HG02763 (cell line): ENCODE measurements at regions not wholly inside any gene's neighbourhood (a gene's known extent, or its start where the extent isn't known, plus 50 kb on each side); places are given as distances from the start of the nearest gene placed in this dataset.
"Not testable (repeated sequence)": the region's sequence is repeated elsewhere in the genome, so short reads cannot be mapped to it uniquely, and the experiment has no call there.

ENCODE experiments used
- ATAC-seq: cut with Tn5 transposase; IDR thresholded peaks from one replicate; pipeline ENCODE4 v1.9.1; 2021; ENCODE audit warnings: mild to moderate bottlenecking, moderate library complexity; ENCODE audit not compliant: unreplicated experiment

- no peak for ATAC-seq
These were observed 147.2 kb downstream of the SEM1 start for GRCh38 chr7:96562458-96562857.

DNA sequence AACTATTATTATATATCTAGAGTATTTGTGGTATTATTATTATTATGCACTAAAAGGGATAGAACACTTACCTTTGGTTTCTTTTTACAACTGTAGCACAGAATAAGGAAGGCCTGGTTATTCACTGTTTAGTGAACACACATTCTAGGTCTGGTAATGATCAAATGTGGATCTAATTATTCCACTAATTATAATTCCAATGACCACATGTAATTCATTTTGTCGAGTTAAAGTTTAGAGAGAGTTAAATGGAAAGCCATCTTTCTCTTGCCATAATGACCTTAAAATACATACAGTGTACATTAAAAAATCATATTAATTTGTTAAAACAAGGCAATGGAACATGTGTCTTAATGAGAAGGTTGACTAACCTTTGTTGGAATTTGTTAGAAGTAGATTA, 147.8 kb downstream of the SEM1 start:
- ATAC-seq, result no peak

- no peak for ATAC-seq
These were observed 151.1 kb downstream of the SEM1 start for GRCh38 chr7:96558530-96558929.

DNA sequence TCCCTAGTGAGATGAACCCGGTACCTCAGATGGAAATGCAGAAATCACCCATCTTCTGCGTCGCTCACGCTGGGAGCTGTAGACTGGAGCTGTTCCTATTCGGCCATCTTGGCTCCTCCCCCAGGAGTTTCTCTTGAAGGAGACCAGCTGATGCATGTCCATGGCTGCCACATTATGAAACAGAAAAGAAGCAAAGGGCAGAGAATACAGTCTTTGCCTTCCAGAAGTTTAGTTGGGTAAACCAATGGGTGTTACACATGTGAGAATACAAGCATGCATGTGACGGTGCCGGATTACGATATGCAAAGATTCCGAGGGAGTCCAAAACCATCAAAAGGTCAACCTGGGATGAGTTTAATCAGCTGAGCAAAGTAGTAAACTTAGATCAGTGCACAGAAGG, 151.6 kb downstream of the SEM1 start:
- no peak for ATAC-seq

GRCh38 chr7:96557598-96557997, 152.0 kb downstream of the SEM1 start:
- not testable (repeated sequence) for ATAC-seq

DNA sequence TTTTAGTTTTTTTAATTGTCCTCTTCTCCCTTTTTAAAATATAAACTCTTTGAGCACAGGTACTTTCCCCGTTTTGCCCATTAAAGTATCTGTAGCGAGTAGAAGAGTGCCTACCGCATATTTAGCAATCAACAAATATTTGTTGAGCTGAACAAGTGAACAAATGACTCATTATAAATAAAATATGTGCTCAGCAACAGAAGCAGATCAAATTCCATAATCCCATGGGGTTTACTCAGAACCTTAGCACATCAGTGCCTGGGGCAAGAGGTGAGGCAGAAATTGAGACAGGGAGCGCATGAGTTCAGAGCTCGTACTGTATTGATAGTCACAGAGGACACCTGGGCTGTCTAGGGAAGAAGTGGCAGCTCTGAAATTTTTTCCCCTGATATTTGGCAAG, 161.0 kb downstream of the SEM1 start:
- no peak for ATAC-seq

DNA sequence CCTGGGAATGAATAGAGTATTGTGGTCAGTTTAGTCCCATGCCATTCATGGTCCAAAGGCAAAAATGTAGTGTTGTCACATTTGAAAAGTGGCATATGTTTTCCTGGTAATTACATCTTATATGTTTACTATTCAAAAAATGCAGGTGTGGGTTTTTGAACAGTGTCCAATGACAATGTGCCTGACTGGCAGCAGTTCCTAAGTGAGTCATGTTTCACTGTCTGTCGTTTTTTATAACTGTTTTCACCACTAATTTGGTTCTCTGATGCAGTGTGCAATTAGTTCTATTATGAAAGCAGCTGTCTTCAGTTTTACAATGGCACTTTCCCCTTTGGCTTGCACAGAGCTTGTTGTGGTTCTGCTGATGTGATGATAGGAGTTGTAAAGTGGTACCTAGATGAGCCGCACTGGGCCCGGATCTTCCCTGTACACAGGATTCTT, 162.3 kb downstream of the SEM1 start:
- ATAC-seq, result no peak

DNA sequence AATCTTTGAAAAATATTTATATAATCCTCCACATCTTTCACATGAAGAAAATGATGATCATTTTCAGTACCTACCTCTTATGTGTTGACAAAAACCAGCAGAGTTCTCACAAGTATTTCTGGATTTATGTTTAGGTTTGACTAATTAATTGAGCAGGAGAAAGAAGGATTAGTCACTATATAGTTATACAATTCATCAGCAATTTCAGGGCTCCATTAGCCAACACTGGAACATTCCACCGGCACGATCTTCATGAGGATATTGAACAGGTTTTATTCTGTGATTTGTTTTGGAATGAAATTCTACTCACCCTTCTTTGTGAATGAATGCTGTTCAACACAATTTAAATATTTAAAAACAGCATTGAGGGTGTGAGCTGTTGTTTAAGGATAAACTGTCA, 163.2 kb downstream of the SEM1 start:
- no peak for ATAC-seq

DNA sequence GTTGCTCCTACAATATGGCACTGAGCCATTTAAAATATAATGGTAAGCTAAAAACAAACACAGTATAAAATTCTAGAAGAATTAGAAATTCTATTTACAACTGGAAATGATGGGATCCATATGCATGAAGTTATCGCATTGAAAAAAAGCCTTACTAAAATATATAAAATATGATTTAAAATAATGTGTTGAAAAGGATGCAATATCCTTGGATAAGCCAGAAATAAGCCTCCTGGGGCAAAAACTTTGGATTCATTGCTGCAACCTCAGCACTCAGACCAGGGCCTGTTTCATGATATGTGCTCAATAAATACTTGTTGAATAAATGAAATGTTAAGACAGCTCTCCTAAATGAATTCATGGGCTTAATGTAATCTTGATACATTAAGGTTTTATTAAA, 170.2 kb downstream of the SEM1 start:
- no peak for ATAC-seq

DNA sequence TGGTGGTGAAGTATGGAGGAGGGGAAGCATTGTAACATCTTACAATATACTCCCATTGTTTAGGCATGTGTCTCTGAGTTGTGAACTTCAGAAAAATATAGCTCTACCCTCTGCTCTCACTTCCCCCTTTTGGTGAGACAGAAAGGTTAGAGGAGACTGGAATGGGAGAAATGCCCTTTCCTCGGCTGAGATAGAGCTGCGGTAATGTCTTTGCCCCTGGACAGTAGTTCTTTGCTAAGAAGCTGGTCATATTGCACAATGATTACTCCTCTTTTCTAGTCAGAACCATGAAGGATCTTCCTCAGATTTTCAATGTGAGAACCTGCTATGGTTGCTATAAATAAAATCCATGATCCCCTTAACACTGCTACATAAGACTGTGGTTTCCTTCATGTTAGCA, 171.0 kb downstream of the SEM1 start:
- no peak for ATAC-seq

- ATAC-seq, result no peak
These were observed 175.4 kb downstream of the SEM1 start for GRCh38 chr7:96534221-96534620.

DNA sequence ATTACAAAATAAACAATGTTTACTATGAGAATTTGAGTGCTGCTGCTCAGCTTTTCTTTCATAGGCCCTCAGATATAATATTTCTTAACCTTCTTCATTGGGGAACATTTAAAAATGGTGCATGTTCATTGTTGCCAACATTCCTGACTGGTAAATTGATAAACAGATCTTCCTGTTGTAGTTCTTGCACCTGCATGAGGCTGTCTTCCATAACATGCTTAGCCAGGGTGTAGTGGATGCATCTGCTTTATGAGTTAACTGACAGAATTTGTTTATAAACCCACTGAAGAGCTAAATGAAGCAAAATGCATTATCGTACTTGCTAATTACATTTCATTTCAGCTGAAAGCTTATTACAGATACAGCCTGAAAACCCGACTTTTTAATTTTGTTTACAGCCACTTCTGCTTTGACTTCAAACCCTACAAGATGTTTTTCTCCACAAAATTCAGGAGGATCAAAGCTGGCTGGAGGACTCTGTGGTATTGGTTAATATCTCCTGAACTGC, 177.2 kb downstream of the SEM1 start:
- ATAC-seq, result no peak

GRCh38 chr7:96531331-96531730, 178.3 kb downstream of the SEM1 start:
- ATAC-seq, result no peak

- ATAC-seq, result no peak
These were observed 178.9 kb downstream of the SEM1 start for GRCh38 chr7:96530786-96531185.

DNA sequence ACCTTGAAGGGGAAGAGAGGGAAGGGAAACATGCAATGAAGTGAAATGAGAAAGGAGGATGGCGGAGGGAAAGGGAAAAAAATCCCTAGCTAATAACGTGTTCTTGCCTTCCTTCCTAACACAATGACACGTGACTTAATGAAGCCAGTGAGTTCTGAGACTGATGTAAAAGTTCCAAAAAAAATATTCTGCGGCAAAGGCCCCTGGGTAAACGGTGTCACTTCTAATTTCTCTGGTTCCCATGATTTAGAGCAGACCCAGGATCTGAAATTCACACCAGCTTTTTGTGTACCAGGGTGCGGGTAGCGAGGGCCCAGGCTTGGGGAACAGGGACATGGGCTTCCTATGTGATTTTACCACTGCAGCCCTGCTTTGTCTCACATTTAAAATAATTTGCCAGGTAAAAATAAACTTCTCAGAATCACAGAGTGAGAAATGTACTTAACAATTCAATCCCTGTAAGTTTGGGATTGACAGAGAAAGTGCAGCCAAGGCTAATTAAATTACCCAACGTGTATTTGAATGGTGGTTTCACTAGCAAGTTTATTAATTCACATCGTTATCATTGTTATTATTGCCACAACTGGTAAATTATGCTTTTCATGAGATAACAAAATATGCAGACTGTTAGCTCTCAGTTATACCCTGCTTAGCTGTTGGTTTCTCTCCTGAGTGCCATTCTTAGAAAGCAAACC, 182.4 kb downstream of the SEM1 start:
- ATAC-seq, result no peak

- no peak for ATAC-seq
These were observed 183.2 kb downstream of the SEM1 start for GRCh38 chr7:96526496-96526895.

- no peak for ATAC-seq
These were observed 188.4 kb downstream of the SEM1 start for GRCh38 chr7:96521068-96521894.

- no peak for ATAC-seq
These were observed 186.5 kb upstream of the SLC25A13 start for GRCh38 chr7:96508371-96508770.

GRCh38 chr7:96503597-96503996, 181.7 kb upstream of the SLC25A13 start:
- ATAC-seq, result no peak

GRCh38 chr7:96501318-96501717, 179.4 kb upstream of the SLC25A13 start:
- ATAC-seq, result no peak

GRCh38 chr7:96499532-96499931, 177.6 kb upstream of the SLC25A13 start:
- no peak for ATAC-seq

GRCh38 chr7:96497567-96497966, 175.7 kb upstream of the SLC25A13 start:
- no peak for ATAC-seq
